ENCODE measurements at regions not wholly inside any gene's neighbourhood (a gene's known extent, or its start where the extent isn't known, plus 50 kb on each side); places are given as distances from the start of the nearest gene placed in this dataset.

- H3K79me2 ChIP-seq (ENCODE audit: control insufficient read depth, insufficient read depth, low read length), result no peaks in the 10 kb centered on the region
- H3K9ac ChIP-seq (ENCODE audit: insufficient read depth in 1 of 2, low read depth in 2 of 2, low read length in 2 of 2), result no peak overlapping the region
- no peak overlapping the region for H3K4me3 ChIP-seq
- ChIA-PET POLR2A (no interaction called here), CTCF (ENCODE audit: low intra/inter-chr PET ratio) (no interaction called here)
- no peak overlapping the region for H3K4me2 ChIP-seq (ENCODE audit: insufficient read depth, low read length)
- H3K27ac ChIP-seq (ENCODE audit: extremely low read depth, low read depth, low read length), result no peak overlapping the region
- TF ChIP-seq HDAC3 (IDR thresholded peaks at IDR 0.05; ENCODE audit: borderline replicate concordance, partially characterized antibody) (no peak), E2F4 (CRISPR knock-in tag; IDR thresholded peaks at IDR 0.05; ENCODE audit: low read depth) (no peak), KLF13 (tag; IDR thresholded peaks at IDR 0.05; ENCODE audit: borderline replicate concordance, low read depth) (no peak), TAF1 (IDR thresholded peaks at IDR 0.05; ENCODE audit: control insufficient read depth, extremely low read depth, insufficient read depth, low read length, severe bottlenecking) (no peak), XRCC5 (IDR thresholded peaks at IDR 0.05; ENCODE audit: low read depth, low read length) (no peak), SNAPC5 (CRISPR knock-in tag; IDR thresholded peaks at IDR 0.05) (no peak), HMBOX1 (IDR thresholded peaks at IDR 0.05) (no peak), HOXB6 (CRISPR knock-in tag; IDR thresholded peaks at IDR 0.05; ENCODE audit: borderline replicate concordance) (no peak), ZNF589 (CRISPR knock-in tag; IDR thresholded peaks at IDR 0.05; ENCODE audit: low read depth) (no peak)
- FAIRE-seq (no peak), DNase-seq (ENCODE audit: extremely low read depth in 1 of 4, low spot score in 3 of 4) (no peak), ATAC-seq (no peak)
- no peaks in the 10 kb centered on the region for H3K27me3 ChIP-seq (ENCODE audit: control insufficient read depth in 2 of 2, insufficient read depth in 2 of 2, low read length in 2 of 2)
- no TSS peak for BruUV-seq (replicated peaks)
- 0% methylated on average over 3 of the region's 3 CpGs for WGBS (ENCODE audit: insufficient coverage, low coverage, missing lambda C conversion rate)
- no peaks in the 10 kb centered on the region for H3K36me3 ChIP-seq (ENCODE audit: control insufficient read depth, insufficient read depth, low read length)
- no peaks in the 10 kb centered on the region for H3K9me3 ChIP-seq (replicated peaks; ENCODE audit: control insufficient read depth, insufficient read depth, low read depth, low read length)
- intact Hi-C loops (cut with micrococcal nuclease) (no loop called here), in situ Hi-C loops (cut with MboI) (no loop called here)
- H2AFZ ChIP-seq (ENCODE audit: low read depth, low read length), result no peak overlapping the region
- no peaks in the 10 kb centered on the region for H3K4me1 ChIP-seq (replicated peaks in 1 of 2; ENCODE audit: control insufficient read depth in 2 of 2, insufficient read depth in 2 of 2, low read length in 2 of 2)
- no peaks in the 10 kb centered on the region for H3K9me1 ChIP-seq (ENCODE audit: control insufficient read depth, insufficient read depth, low read length)
- no peaks in the 10 kb centered on the region for H4K20me1 ChIP-seq (replicated peaks; ENCODE audit: control insufficient read depth, insufficient read depth, low read length)
Observed at GRCh38 chr2:150030436-150031190, 443.0 kb upstream of the MMADHC start.

Measured in K562 (cell line).